Endothelial cell of umbilical vein (primary cell): ENCODE measurements at regions not wholly inside any gene's neighbourhood (a gene's known extent, or its start where the extent isn't known, plus 50 kb on each side); places are given as distances from the start of the nearest gene placed in this dataset.

Experiments used
- BruUV-seq: library from RNA; stranded (reverse); fragments of 400-500 nt; replicated peaks from 2 replicates; lab custom pipeline; 2021; lab: Mats Ljungman, UMichigan
- CTCF ChIA-PET: fragments of 300-600, 350-600 bp; sonication (Branson Sonifier 250); formaldehyde crosslinking; loops from one replicate; lab custom pipeline; 2021; ENCODE audit warnings: antibody characterized with exemption, inconsistent platforms; lab: Charles Lee
- POLR2A ChIA-PET: fragments of 300-600, 350-600 bp; sonication (Branson Sonifier 250); formaldehyde crosslinking; loops from one replicate; lab custom pipeline; 2021; ENCODE audit warnings: antibody characterized with exemption, inconsistent platforms; lab: Charles Lee
- DNase-seq: peaks from one replicate; pipeline ENCODE4 v3.0.0-alpha.2; 2011; ENCODE audit warnings: low read depth, low spot score
- FAIRE-seq: peaks from 2 replicates; lab custom pipeline; 2011; peaks lifted over from hg19 to GRCh38; lab: Jason Lieb, UNC
- H2AFZ ChIP-seq: 2 replicates; pipeline ENCODE4 v1.6.0; 2012; ENCODE audit warnings: low read depth, low read length, control low read depth, inconsistent platforms
- H3K27ac ChIP-seq: 2 replicates; pipeline ENCODE4 v1.5.1; 2011; ENCODE audit warnings: low read depth, mild to moderate bottlenecking, control low read depth, low read length, moderate library complexity; ENCODE audit not compliant: insufficient read depth
- H3K27me3 ChIP-seq, 2 experiments: 2 replicates each; pipeline versions ENCODE4 v1.6.0 to v1.6.1; 2011; ENCODE audit warnings: low read length in 2 of 2, mixed read lengths in 1 of 2; ENCODE audit not compliant: control insufficient read depth in 2 of 2, insufficient read depth in 2 of 2
- H3K36me3 ChIP-seq, 2 experiments: 2 replicates in 1 of 2; 3 replicates in 1 of 2; pipeline ENCODE4 v1.5.1; 2011; ENCODE audit warnings: low read length in 2 of 2, mild to moderate bottlenecking in 1 of 2, moderate library complexity in 1 of 2; ENCODE audit not compliant: control insufficient read depth in 2 of 2, insufficient read depth in 2 of 2; ENCODE audit errors: extremely low read depth in 1 of 2
- H3K4me1 ChIP-seq: 3 replicates; pipeline ENCODE4 v1.5.1; 2011; ENCODE audit warnings: mild to moderate bottlenecking, low read length; ENCODE audit not compliant: control insufficient read depth, insufficient read depth; ENCODE audit errors: extremely low read depth
- H3K4me2 ChIP-seq: 2 replicates; pipeline ENCODE4 v1.6.1; 2011; ENCODE audit warnings: low read length, control low read depth, mixed read lengths; ENCODE audit not compliant: insufficient read depth
- H3K4me3 ChIP-seq, 3 experiments: fragments of 200-600 bp in 1 of 3; sonication (generic), shearing (Covaris generic) in 1 of 3; replicated peaks in 1 of 3; 2 replicates each; pipeline ENCODE4 v1.5.1; 2011 to 2016; ENCODE audit warnings: control low read depth in 3 of 3, low read length in 3 of 3, mild to moderate bottlenecking in 2 of 3, inconsistent platforms in 1 of 3, low read depth in 1 of 3, moderate library complexity in 1 of 3; ENCODE audit not compliant: insufficient read depth in 1 of 3
- H3K79me2 ChIP-seq: 2 replicates; pipeline ENCODE4 v1.6.0; 2012; ENCODE audit warnings: low read length, inconsistent platforms; ENCODE audit not compliant: control insufficient read depth, insufficient read depth
- H3K9ac ChIP-seq: replicated peaks from 2 replicates; pipeline ENCODE3; 2011; ENCODE audit warnings: low read length, control low read depth; ENCODE audit not compliant: insufficient read depth; ENCODE audit errors: extremely low read depth
- H3K9me1 ChIP-seq: replicated peaks from 3 replicates; pipeline ENCODE4 v1.6.0; 2011; ENCODE audit warnings: mild to moderate bottlenecking, low read length; ENCODE audit not compliant: control insufficient read depth, insufficient read depth; ENCODE audit errors: extremely low read depth
- H3K9me3 ChIP-seq: replicated peaks from 2 replicates; pipeline ENCODE4 v1.5.1; 2012; ENCODE audit warnings: low read length, inconsistent platforms; ENCODE audit not compliant: control insufficient read depth, insufficient read depth
- H4K20me1 ChIP-seq: replicated peaks from 2 replicates; pipeline ENCODE3; 2011; ENCODE audit warnings: mild to moderate bottlenecking, low read length; ENCODE audit not compliant: control insufficient read depth, insufficient read depth; ENCODE audit errors: extremely low read depth
- EZH2 ChIP-seq: IDR thresholded peaks from 2 replicates; pipeline ENCODE4 v1.6.1; 2012; ENCODE audit warnings: borderline replicate concordance, low read depth, mild to moderate bottlenecking, moderate library complexity, low read length, inconsistent platforms; ENCODE audit not compliant: severe bottlenecking
- FOS ChIP-seq: IDR thresholded peaks from 2 replicates; pipeline ENCODE4 v1.6.1; 2011; ENCODE audit warnings: mild to moderate bottlenecking, low read length, moderate library complexity, borderline replicate concordance; ENCODE audit not compliant: insufficient read depth
- GATA2 ChIP-seq: IDR thresholded peaks from 2 replicates; pipeline ENCODE4 v1.7.0; 2011; ENCODE audit warnings: low read depth, mild to moderate bottlenecking, moderate library complexity, mixed read lengths, low read length; ENCODE audit not compliant: insufficient read length, insufficient read depth
- MAX ChIP-seq: IDR thresholded peaks from 2 replicates; pipeline ENCODE4 v1.6.1; 2011; ENCODE audit not compliant: insufficient read depth, insufficient read length
- POLR2AphosphoS5 ChIP-seq: IDR thresholded peaks from 2 replicates; pipeline ENCODE4 v1.6.1; 2012; ENCODE audit warnings: low read depth, mild to moderate bottlenecking, control low read depth, low read length, moderate library complexity; ENCODE audit not compliant: insufficient read depth
- dilution Hi-C: fragments of 300-500 bp; cut with MboI; formaldehyde crosslinking; loops from one replicate; pipeline ENCODE4 v1.15.0; 2019; ENCODE audit warnings: low sequenced_read_pairs; ENCODE audit not compliant: extremely low pct_ligation_motif_present
- intact Hi-C: fragments of 100-400 bp; cut with micrococcal nuclease; formaldehyde crosslinking; loops from one replicate; pipeline ENCODE4 v1.10.0; 2022
- TF ChIP-seq, protein P1 (sequence below), 2 donors: IDR thresholded peaks; 1 replicate in 1 of 2; 2 replicates in 1 of 2; pipeline ENCODE4 v1.5.1; 2011; ENCODE audit warnings: low read length in 2 of 2, mild to moderate bottlenecking in 2 of 2, moderate library complexity in 2 of 2, control low read depth in 1 of 2, inconsistent platforms in 1 of 2, low read depth in 1 of 2; ENCODE audit not compliant: insufficient read depth in 1 of 2; ENCODE audit errors: extremely low read depth in 1 of 2

DNA sequence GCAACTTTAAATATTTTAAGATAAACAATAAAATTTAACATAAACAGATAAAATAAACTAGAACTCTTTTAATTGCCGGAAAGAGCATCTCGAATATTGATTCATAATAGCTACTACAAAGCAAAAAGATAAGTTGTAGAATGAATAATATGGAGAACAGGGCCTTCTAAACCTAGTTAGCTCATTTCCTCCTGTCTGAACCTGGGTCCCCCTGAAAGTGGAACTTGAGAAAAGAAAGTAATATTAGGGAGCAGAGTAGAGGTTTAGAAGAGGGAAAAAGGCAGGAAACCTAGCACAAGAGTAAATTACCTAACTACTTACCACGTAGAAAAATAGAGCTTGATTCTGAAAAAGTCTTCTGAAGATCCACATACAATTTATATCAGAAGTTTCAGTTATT, 80.7 kb upstream of the NETO1 start:
- no peaks in the 10 kb centered on the region for H4K20me1 ChIP-seq
- no peaks in the 10 kb centered on the region for H3K27me3 ChIP-seq
- no peak overlapping the region for H2AFZ ChIP-seq
- no peaks in the 10 kb centered on the region for H3K4me1 ChIP-seq
- H3K36me3 ChIP-seq: no peaks in the 10 kb centered on the region
- ChIA-PET POLR2A (no interaction called here), CTCF (no interaction called here)
- H3K4me3 ChIP-seq: no peak overlapping the region
- no peak for DNase-seq
- dilution Hi-C loops: no loop called here
- no peak overlapping the region for H3K27ac ChIP-seq
- no peaks in the 10 kb centered on the region for H3K79me2 ChIP-seq
- H3K9me1 ChIP-seq: no peaks in the 10 kb centered on the region
- H3K4me2 ChIP-seq: no peak overlapping the region
- H3K9ac ChIP-seq: no peak overlapping the region
- BruUV-seq: no TSS peak
- TF ChIP-seq, protein P1, sequence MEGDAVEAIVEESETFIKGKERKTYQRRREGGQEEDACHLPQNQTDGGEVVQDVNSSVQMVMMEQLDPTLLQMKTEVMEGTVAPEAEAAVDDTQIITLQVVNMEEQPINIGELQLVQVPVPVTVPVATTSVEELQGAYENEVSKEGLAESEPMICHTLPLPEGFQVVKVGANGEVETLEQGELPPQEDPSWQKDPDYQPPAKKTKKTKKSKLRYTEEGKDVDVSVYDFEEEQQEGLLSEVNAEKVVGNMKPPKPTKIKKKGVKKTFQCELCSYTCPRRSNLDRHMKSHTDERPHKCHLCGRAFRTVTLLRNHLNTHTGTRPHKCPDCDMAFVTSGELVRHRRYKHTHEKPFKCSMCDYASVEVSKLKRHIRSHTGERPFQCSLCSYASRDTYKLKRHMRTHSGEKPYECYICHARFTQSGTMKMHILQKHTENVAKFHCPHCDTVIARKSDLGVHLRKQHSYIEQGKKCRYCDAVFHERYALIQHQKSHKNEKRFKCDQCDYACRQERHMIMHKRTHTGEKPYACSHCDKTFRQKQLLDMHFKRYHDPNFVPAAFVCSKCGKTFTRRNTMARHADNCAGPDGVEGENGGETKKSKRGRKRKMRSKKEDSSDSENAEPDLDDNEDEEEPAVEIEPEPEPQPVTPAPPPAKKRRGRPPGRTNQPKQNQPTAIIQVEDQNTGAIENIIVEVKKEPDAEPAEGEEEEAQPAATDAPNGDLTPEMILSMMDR (IDR thresholded peaks at IDR 0.05; ENCODE audit: extremely low read depth in 1 of 2, insufficient read depth in 1 of 2, low read depth in 1 of 2, low read length in 2 of 2): no peak
- no peak for FAIRE-seq
- intact Hi-C loops: no loop called here
- peaks cover 3% of the 10 kb centered on the region for H3K9me3 ChIP-seq

- no peaks in the 10 kb centered on the region for H3K27me3 ChIP-seq
- no peaks in the 10 kb centered on the region for H3K4me1 ChIP-seq
- no peak for FAIRE-seq
- no peaks in the 10 kb centered on the region for H3K36me3 ChIP-seq
- H3K27ac ChIP-seq: no peak overlapping the region
- peaks cover 6% of the 10 kb centered on the region for H3K9me3 ChIP-seq
- H3K4me2 ChIP-seq: no peak overlapping the region
- POLR2A ChIA-PET: no interaction called here
- CTCF ChIA-PET: no interaction called here
- no peak overlapping the region for H3K9ac ChIP-seq
- H3K79me2 ChIP-seq: no peaks in the 10 kb centered on the region
- no peak overlapping the region for H2AFZ ChIP-seq
- dilution Hi-C loops (no loop called here), intact Hi-C loops (no loop called here)
- no peaks in the 10 kb centered on the region for H4K20me1 ChIP-seq
- no peak for DNase-seq
- TF ChIP-seq EZH2 (no peak), FOS (no peak), POLR2AphosphoS5 (no peak), GATA2 (no peak), MAX (no peak)
- H3K9me1 ChIP-seq: no peaks in the 10 kb centered on the region
- BruUV-seq: no TSS peak
- no peak overlapping the region for H3K4me3 ChIP-seq
Measured at GRCh38 chr18:72942766-72943165, 75.0 kb upstream of the NETO1 start.
